ENCODE measurements at regions not wholly inside any gene's neighbourhood (a gene's known extent, or its start where the extent isn't known, plus 50 kb on each side); places are given as distances from the start of the nearest gene placed in this dataset.

DNA sequence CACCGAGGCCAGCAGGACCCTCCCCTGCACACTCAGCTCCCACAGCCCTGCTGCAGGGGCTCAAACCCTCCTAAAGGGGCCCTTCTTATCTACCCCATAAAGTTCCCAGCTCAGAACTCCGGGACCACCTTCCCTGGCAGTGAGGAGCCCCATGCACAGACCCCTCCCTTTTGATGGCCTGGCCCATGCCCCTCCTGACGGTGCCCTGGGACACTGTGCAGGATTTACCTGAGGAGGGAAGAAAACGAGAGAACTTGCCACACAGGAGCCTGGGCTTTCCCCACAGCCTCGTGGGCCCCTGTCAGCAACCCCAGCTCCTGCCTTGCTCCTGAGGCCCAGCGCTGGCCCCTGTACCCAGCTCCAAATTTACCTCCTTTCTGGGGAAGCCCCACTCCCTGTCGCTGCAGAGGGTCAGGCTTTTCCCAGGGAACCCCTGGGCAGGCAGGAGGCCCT lies 206.3 kb upstream of the SALL3 start:
- no peak for TF ChIP-seq CTCF (IDR thresholded peaks at IDR 0.05)
- no peak for TF ChIP-seq POLR2A (IDR thresholded peaks at IDR 0.05)
- intact Hi-C loops (cut with DNase I; ENCODE audit: low total_unique reads) = no loop called here
- no peak overlapping the region for H3K4me3 ChIP-seq (ENCODE audit: low read depth, poor library complexity, severe bottlenecking)
- 60 to 70% methylated on average over 7 of the region's 7 CpGs for WGBS, 2 donors
- peak in 1 of 2 donors; percentile 67 for DNase-seq (ENCODE audit: low spot score in 2 of 2)

- WGBS, 2 donors = 59 to 60% methylated on average over 9 of the region's 9 CpGs
- H3K4me3 ChIP-seq (ENCODE audit: low read depth, poor library complexity, severe bottlenecking) = no peak overlapping the region
- intact Hi-C loops (cut with DNase I; ENCODE audit: low total_unique reads) = no loop called here
- peak in 1 of 2 donors; percentile 66 for DNase-seq (ENCODE audit: low spot score in 2 of 2)
- TF ChIP-seq CTCF (IDR thresholded peaks at IDR 0.05) (no peak), POLR2A (IDR thresholded peaks at IDR 0.05) (no peak)
Observed at GRCh38 chr18:78773819-78774218, 205.8 kb upstream of the SALL3 start.

DNA sequence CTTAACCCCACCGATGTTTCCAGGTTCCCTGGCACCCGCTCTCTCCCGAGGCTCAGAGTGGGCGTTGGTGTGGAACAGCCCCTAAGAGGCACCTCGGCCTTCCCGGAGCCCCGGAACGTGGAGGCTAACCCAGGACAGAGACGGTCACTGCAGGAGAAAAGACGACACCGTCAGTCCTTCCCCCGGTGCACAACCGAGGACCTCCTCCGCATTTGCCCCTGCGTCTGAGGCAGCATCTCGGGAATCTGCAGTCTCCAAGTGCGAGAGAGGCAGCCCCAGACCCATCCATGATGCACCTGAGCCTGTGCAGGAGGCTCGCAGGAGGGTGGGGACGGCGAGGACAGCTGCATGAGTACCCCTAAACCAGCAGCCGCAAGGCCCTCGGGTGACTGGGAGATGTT lies 204.9 kb upstream of the SALL3 start:
- DNase-seq (ENCODE audit: low spot score in 2 of 2) = peak in 1 of 2 donors; percentile 68
- intact Hi-C loops (cut with DNase I; ENCODE audit: low total_unique reads) = no loop called here
- no peak overlapping the region for H3K4me3 ChIP-seq (ENCODE audit: low read depth, poor library complexity, severe bottlenecking)
- TF ChIP-seq CTCF (IDR thresholded peaks at IDR 0.05) (no peak), POLR2A (IDR thresholded peaks at IDR 0.05) (no peak)
- WGBS, 2 donors = 90 to 91% methylated on average over 22 of the region's 22 CpGs

DNA sequence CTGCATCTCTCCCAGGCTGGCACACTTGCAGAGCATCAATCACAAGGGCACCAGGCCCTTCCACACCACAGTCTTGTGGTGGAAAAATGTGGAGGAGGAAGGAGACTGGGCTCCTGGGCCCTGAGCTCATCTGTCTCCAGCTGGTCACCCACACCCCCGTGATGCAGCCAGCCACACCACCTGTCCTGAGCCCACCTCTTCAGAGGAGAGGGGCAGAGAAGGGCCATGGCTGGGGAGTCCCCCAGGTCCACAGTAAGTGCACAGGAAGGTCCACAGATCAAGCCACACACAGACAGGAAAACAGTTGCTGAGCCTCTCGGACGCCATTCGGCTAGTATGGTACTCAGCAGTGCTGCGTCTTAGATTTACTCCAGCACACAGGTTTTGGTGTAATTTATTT lies 203.5 kb upstream of the SALL3 start:
- DNase-seq (ENCODE audit: low spot score in 2 of 2) = peak in 1 of 2 donors; percentile 60
- no peak overlapping the region for H3K4me3 ChIP-seq (ENCODE audit: low read depth, poor library complexity, severe bottlenecking)
- intact Hi-C loops (cut with DNase I; ENCODE audit: low total_unique reads) = no loop called here
- 89 to 90% methylated on average over 5 of the region's 5 CpGs for WGBS, 2 donors
- TF ChIP-seq POLR2A (IDR thresholded peaks at IDR 0.05) (no peak), CTCF (IDR thresholded peaks at IDR 0.05) (no peak)

DNA sequence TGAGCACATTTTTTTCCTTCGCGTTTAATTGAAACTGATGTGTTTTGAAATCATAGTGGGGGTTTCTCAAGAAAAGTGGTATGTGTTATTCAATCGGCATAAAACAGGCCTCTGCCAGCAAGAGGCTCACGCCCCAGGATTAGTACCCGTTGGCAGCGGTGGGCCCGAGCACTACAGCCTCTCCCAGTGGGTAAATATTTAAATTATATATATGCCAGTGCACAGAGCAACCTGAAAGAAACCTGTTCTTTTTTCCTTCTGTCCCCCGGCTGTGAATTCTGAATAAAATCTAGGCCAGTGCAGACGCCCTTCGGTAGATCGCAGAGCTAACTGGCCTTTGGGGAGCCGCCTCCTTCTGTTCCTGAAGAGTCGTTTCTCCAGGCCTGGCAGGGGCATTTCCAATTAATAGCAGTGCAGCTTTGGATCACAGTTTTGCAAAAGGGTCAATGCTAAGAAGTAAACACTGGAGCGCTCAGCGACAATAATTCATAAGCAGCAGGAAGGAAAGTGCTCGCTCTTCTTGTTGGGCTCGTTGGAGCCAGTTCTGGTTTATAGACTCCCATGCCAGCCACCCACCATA lies 202.8 kb upstream of the SALL3 start:
- peak in 1 of 2 donors; percentile 40 for DNase-seq (ENCODE audit: low spot score in 2 of 2)
- intact Hi-C loops (cut with DNase I; ENCODE audit: low total_unique reads) = no loop called here
- H3K4me3 ChIP-seq (ENCODE audit: low read depth, poor library complexity, severe bottlenecking) = no peak overlapping the region
- 82 to 85% methylated on average over 17 of the region's 17 CpGs for WGBS, 2 donors
- TF ChIP-seq CTCF (IDR thresholded peaks at IDR 0.05) (no peak), POLR2A (IDR thresholded peaks at IDR 0.05) (no peak)

DNA sequence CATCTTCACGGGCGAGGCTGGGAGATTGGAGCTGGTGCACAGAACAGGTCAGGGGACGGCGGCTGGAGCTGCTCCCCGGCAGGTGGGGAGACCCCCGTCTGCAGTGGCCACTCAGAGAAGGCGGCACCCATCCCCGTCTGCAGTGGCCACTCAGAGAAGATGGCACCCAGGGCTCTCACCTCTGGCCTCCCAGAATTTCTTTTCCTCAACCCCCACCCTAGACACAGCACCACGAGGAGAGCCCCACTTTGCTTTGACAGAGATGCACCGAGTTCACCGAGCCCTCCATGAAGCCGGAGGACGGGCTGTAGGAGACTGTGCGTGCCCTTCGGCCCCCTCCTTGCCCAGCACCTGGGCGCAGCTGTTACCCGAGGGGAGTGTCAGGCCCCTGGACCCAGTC lies 201.6 kb upstream of the SALL3 start:
- DNase-seq (ENCODE audit: low spot score in 2 of 2) = peak in 1 of 2 donors; percentile 75
- H3K4me3 ChIP-seq (ENCODE audit: low read depth, poor library complexity, severe bottlenecking) = no peak overlapping the region
- intact Hi-C loops (cut with DNase I; ENCODE audit: low total_unique reads) = no loop called here
- no peak for TF ChIP-seq CTCF (IDR thresholded peaks at IDR 0.05)
- TF ChIP-seq POLR2A (IDR thresholded peaks at IDR 0.05) = no peak
- 88 to 90% methylated on average over 17 of the region's 17 CpGs for WGBS, 2 donors
